Stimulated activated CD4-positive, alpha-beta T cell treated with anti-CD3 and anti-CD28 coated beads, Interleukin-2, amount 100 ng/mL, for 48 hours (primary cell): ENCODE measurements at regions not wholly inside any gene's neighbourhood (a gene's known extent, or its start where the extent isn't known, plus 50 kb on each side); places are given as distances from the start of the nearest gene placed in this dataset.
"Not testable (repeated sequence)": the region's sequence is repeated elsewhere in the genome, so short reads cannot be mapped to it uniquely, and the experiment has no call there.

ENCODE experiments used
- DNase-seq, 2 donors: peaks; one replicate each; pipeline ENCODE4 v3.0.0-alpha.2; 2020

DNA sequence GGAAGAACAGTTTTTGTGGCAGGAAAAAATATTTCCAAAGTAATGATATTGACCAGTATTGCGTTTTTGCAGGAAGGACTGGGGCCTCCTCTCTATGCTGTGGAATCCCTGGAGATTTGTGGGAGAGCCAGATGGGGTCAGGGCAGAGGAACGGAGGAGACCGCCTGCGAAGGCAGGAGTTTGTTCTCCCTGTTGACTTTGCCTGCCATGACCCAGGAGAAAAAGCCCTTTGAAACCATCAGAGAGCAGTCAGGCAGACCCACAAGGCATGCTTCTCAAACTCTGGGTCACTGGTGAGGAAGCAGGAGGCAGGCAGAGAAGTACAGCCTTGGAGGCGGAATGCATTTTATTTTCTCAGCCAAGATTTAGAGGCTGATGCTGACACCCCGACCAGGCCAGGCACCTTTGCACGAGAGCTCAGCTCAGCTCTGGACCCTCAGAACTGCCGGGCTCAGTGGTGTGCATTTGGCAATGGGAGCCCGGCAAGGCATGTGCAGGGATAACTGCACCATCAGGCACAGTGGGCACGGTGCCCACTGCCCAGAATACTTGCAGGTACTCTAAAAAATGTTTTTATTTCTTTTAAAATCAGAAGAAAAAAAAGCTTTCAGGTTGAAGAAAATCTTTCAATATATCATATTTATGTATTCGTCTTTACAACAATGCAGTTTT is 410.4 kb downstream of the RPS24 start:
- no peak for DNase-seq

DNA sequence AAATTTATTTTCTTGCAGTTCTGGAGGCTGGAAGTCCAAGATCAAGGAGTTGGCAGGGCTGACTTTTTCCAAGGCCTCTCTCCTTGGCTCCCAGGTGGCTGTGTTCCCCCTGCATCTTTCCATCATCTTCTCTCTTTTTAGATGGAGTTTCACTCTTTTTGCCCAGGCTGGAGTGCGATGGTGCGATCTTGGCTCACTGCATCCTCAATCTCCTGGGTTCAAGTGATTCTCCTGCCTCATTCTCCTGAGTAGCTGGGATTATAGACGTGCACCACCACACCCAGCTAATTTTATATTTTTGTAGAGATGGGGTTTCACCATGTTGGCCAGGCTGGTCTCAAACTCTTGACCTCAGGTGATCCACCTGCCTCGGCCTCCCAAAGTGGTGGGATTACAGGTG is 411.1 kb downstream of the RPS24 start:
- not testable (repeated sequence) for DNase-seq

DNA sequence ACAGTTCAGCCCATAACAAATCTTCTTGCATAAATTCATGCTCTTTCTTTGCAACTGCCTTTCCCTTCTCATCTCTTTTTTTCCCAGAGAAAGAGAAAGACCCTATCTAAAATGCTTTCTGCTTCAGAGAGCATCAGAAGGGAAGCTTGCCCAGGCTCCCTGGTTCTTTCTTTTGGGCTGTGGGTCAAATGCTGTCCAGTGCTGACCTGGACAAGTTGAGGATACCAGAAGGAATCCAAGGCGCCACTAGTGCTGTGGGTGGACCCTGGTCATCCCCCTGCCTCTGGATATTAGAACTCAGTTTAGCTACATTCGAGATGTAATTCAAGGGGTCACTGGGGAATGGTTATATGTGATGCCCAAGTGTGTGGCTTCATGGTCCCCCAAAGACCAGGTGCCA is 411.6 kb downstream of the RPS24 start:
- no peak for DNase-seq

DNA sequence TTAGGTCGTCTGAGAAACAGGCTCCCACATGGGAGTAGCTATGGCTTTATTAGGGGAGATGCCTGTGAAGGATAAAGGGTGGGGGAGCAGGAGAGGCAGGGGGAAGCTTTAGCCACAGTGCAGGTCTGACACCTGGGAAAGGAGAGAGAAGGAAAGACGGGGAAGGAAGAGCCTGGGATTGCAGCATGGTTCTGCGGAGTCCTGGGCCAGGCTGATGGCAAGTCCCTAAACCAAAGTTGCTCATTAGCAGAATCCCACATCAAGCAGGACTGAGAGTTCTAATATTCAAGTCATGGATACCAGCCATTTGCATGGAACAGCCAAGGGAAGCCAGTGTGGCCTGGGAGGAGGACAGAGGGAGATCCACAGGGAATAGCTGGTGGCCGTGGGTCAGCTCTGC is 414.8 kb downstream of the RPS24 start:
- DNase-seq, result no peak

DNA sequence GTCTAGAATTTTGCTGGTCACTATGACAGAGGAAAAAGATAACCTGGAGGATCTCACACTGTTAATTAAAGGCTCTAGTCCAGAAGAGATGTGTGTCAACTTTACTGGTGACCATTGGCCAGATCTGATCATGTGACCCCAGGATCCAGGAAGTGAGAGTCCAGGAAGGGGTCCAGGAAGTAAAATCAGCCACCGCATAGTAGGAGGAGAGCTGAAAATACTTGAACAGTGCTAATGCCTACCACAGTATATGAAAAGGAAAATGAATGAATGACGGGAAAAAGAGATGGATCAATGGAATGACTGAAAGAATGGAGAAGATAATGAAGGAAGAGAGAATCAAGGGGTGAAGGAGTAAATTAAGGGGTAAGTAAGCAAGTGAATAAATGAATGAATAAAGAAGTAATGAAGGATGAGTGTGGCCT is 415.3 kb downstream of the RPS24 start:
- DNase-seq, result no peak

DNA sequence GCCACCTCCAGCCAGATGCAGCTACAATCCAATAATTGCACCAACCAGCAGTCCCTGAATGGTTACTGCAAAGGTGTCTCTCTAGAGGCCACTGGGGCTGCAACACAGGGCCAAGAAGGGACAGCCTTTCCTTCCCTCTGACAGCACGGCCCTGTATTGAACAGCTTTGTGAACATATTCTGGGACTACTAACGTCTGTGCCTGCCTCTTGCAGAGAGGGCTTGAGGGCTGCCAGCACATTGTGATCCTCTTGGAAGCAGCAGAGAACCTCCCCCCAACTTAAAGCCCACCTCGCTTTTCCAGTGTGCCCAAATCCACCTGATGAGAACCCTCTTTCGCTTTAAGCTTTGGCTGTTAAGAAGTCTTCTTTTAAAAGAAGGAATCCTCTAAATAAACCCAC is 415.9 kb downstream of the RPS24 start:
- DNase-seq, result no peak

DNA sequence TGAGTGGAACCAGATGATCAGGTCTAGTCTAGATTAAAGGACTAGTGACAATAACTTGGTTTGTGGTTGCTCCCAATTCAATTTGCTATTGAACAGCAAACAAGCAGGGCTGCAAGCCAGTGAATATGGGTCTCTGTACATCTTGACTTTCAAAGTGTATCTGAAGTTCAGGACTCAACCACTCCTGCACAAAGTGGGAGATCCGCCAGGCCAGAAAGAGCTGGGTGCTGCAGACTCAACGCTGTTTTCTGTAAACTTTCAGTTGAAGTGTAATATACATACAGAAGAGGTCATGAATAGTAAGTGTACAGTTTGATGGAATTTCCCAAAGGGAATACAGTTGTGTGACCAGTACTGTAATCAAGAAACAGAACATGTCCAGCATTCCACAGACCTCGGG is 416.6 kb downstream of the RPS24 start:
- DNase-seq, result no peak

DNA sequence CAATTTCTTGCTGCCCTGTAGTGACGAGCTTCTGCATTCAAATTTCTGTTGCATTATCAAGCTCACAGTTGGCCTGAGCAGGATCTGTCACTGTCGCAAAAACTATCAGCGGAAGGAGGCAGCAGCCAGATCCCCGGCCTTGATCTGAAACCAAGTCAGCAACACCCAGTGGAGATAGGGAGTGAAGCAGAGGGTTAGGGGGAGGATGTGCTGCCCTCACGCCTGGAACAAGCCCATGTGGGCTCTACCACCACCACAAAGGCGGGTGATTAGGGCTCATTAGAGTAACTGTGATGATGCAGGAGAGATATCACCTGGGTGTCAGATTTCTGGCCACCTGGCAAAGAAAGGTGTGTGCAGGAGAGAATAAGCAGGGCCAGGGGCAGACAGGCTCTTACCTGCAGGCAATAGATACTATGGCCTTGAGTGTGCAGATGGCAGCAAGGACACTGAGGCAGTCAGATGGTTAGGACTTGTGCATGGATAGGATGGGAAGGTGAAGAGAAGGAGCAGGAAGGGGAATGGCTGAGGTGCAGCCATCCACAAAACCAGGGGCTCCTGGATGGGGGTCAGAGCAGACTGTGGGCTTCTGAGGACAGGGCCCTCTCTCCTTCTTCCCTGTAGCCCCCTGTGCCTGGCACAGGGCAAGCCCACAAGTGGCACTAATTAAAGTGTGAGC is 417.3 kb downstream of the RPS24 start:
- DNase-seq, result no peak

DNA sequence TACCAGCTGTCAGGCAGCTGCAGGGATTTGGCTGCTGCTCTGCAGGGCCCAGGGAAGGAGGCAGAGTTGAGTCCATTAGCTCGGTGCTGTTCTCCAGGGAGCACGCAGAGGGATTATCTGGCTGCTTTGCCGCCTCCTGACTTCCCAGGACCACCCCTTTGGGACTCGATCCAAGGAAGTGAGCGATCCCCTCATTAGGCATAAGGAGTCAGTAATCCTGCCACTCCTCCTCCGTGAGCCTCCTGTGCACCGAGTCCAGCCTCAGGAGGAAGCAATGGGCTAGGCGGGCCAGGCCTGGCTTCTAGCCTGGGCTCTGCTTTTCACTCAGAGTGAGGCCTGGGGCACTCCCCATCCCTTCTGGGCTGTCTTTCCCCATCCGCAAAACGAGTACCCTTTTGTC is 417.9 kb downstream of the RPS24 start:
- no peak for DNase-seq

DNA sequence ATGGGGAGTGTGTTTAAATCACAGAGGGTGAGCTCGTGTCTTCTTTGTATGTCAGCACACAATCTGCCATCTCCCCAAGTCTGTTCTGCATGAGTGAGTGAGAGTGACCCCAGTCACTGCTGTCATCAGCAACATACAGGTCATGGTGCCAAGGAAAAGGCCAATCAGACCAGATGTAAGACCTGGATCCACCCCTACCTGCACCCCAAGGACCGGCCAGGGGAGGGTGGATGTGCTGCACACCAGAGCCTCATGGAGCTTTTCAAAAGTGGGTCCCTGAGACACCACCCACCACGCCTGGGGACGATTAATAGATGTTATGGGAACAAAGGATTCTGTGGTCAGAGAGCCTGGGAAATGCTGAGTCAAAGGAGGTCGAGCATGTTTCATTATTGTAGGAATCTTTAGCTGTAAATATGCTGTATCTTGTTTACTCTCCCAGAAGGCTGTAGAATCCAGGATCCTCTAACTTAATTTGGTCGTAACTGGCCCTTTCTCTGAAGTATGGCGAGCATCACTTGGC is 420.5 kb downstream of the RPS24 start:
- no peak for DNase-seq

DNA sequence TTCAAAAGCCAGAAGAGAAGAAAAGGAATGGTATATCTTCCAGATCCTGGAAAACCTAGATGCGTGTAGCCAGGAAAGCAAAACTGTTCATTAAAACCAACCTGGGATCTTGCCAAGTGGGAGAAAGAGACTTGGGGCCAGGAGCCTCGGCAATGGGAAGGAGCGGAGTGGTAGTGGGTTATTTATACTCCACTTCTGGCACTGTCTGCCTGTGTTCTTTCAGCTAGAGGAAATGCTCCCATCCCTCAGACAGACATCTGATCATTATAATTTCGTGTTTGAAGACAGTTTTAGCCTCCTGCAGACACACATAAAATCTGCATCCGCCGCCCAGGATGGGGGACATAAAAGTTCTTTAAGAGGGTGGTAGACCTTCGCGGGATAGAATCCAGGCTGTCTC is 421.6 kb downstream of the RPS24 start:
- no peak for DNase-seq

DNA sequence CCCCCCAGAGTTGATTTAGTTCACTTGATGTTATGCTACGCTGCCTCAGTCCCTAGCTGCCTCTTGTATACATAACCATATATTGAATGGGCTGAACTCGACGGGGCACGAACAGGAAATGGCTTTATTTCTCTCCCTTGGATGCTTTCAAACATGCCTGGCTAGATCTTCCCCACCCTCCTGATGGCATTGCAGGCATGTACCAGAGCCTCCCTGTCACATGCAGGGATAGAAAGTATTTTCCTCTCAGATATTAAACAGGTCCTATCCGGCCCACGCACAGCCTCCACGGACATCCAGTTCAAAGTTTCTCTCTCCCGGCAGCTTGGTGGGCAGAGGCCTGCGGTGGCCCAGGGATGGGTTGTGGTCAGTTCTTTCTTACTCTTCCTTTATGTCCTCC is 422.1 kb downstream of the RPS24 start:
- DNase-seq, result no peak

DNA sequence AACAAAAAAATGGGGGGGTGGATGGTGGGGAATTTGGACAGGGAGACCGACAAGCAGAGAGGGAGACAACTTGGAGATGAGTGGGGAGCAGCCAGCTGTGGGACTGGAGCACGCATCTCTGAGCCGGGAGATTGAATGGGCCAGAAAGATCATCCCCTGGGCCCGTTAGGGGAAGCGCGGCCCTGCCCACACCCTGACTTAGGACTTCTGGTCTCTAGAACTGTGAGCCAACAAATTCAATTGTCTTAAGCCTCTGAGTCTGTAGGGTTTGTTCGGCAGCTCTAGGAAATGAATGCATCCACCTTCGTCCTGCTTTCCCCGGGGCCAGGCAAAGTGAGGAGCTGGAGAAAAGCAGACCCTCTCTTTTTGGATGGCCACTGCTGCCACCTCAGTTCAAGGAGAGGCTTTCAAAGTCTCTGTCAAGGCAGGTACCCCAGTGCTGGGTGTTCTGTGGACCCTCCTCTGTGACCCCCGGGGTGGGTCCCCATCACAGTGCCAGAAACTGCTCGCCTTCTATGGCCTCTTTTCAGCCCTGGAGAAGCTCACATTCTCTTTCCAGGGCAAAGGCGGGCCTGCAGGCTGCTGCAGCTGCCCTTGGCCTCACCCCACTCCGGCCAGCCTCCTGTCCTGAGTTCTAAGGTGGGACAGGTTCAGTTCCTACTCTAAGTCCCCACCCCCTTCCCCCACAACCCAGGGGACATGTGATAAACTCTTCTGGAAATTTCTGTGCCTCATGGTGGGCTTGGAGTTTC is 423.2 kb downstream of the RPS24 start:
- DNase-seq, result no peak

DNA sequence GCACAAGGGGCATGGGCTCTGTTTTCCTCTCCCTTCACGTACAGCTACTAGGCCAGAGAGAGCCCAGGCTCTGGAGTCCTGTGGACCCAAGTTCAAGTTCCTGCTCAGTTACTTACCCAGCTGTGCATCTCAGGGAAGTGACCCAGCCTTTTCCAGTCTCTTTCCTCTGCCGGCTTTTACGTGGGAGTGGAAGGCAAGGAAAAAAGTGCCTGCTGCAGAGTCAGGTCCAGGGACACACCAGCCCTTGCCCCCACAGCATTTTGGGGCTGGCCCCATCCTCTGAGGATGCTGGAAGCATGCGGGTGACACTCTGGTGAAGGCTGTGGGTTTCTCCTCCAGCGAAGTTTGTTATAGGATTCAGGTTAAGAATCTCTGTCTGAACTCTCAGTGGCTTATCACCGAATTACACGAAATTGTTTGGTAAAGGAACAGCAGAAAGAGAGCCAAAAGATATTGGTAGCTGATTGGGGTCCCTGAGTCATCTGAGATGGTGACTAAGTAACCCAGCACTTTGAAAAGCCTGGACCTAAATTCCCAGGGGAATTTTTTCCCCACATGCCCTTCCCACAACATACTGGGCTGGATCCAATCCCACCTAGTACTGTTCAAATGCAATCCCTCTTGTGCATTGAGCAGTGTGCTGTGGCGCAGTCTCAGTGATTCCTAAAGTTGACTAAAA is 424.3 kb downstream of the RPS24 start:
- DNase-seq, result no peak

DNA sequence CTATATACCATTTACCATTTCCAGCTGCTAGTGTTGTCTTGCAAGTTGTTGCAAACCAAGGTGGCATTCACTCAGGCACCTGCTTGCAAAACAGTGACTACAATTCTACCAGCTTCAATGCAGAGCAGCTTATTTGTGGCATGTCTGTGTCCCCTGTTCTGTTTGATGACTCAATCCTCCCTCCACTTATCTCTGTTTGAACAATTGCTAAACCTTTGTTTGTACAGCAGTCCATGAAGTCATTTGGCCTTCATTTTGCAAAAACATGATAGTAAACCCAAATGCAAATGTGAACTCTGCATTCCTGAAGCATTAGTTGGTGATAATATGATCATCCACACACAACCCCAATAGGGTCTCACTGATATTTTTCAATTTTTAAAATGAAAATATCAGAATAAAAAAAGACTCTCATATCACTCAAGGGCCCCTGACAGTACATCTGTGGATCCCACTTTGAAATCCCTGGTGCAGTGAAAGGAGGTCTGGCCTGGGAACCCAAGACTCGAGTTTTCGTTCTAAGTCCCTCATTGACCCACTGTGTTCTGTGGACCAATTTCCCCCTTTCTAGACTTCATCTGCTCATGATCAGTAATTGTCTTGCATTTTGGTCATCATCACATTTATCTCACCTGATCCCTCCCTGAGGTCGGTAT is 425.4 kb downstream of the RPS24 start:
- no peak for DNase-seq

DNA sequence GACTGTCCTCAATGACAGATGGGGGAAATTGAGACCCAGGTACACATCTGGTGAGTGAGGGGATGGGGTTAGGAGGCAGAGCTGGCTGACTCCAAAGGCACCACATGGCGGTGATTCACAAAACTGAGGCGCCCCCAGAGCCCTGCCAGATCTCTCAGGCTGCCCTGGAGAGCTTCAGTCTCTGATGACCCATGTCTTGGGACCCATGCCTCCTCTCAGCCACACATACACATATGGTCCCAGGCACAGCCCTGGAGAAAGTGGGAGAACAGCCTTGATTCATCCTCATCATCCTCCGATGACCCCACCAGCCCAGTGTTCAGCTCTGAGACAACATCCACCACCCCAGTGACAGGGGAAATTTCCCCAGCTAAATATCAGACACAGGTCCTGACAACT is 426.0 kb downstream of the RPS24 start:
- DNase-seq, result no peak

DNA sequence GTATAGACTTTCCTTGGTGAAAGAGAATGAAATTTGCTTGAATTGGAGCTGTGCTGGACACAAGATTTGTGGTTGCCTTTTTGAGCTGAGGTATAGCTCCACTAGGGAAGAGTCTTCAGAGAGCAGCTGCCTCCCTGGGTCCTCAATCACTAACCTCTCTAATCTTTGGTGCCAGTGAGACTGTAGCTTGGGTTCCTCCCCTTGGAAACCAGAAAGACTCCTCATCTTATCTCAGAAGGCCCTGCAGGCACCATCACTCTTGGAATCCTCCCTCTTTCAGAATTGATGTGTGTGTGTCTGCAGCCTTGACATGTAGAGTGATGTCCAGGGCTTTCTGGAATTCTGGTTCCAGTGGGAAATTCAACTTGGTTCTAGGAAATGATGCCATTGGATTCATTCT is 426.5 kb downstream of the RPS24 start:
- DNase-seq, result no peak

DNA sequence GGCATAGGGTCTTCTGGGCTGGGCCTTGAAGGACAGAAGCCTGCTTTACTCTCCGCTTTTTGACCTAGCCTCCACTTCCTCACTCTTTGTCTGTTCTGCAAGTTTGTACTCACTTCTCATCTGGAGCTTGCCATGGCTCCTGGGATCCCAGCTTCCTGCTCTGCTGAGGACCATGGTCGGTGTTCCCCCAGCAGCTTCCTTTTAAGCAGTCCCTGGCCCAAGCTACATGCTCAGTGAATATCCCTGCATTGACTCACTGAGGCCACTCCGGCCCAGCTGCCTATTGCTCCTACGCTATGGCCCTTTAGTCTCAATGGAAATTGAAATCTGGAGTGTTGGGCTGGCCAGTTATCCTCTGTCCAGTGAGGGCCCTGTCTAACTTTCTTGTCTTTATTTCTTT is 427.7 kb downstream of the RPS24 start:
- DNase-seq, result no peak

DNA sequence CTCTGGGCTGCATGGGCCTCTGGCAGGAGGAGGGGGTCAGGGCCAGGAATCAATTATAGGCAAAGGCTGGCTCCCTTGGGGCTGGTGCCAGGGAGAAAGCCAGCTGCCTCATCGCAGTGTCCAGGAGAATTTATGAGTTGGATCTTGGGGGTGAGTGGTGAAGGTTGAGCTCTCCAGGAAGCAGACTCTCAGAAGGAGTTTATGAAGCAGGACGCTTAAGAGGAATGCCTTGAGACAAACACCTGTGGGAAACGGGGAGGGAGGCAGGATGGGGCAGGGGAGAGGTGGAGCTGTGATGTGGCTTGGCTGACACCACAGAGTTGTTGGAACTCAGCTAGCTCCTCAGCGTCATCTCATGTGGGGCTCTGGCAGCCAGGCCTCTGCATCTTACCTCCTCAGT is 428.5 kb downstream of the RPS24 start:
- no peak for DNase-seq

DNA sequence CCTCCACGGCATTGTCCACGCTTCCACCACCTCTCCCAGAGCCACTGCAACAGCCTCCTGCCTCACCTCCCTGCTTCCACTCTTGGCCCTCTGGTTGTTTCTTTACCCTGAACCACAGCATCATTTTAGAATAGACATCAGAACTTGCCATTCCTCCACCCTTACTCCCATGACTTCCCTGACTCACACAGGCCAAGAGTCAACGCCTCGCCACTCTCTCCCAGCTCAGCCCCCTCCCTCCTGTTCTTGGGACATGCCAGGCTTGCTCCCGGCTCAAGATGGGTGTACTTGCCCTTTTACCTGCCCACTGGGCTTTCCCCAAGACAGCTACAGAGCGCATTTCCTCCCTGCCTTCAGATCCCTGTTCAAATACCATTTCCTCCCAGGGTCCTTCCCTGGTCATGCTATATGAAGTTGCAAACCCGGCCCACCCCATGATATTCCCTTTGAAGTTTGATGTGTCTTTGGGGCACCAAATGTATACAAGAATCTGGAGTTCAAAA is 429.1 kb downstream of the RPS24 start:
- DNase-seq, result no peak

DNA sequence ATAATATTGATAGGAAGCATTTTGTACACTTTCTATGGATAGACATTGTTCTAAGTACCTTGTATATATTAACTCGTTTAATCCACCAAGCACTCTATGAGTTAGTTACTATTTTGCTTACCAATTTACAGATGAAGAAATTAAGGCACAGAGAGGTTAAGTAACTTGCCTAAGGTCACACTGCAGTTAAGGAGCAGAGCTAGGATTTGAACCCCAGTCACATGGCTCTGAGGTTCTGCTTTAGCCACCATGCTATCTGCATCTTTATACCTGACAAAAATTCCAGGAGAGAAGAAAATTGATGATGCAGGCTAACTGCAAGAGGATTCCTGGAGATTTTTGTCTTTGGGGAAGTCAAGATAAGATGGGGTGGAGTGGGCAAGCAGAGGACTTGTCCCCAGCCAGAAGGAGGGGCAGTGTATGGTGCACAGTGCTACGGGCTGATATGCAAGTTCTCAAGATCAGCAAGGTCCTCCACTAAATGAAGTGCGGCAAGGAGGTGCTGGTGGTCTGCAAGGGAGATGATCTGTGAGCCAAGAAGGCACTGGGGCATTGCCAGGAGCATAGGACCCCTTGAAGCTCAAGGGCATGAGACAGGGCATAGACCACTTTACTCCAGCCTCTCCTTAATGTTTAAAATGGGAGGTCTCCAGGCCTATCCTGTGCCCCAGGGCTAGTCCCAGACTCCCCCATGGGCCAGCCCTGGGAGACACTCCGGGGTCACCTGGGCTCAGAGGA is 430.6 kb downstream of the RPS24 start:
- DNase-seq, result no peak

DNA sequence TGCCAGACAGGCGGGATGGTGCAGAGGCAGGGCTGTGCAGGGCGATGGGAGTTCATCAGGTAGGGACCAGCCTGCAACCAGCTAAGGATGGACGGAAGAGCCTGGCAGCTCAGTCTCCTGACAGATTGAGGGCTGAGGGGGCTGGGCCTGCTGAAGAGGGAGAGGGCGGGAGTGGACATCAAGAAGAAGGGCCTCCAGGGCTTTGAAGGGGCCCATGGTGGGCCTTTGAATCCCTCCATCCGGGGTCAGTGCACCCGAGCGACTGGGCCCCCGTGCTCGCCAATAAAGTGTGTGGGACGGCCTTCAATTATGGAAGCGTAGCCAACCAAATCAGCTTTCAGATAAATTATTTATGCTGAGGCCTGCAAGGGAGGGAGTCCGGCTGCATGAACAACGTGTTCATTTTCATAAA is 431.2 kb downstream of the RPS24 start:
- DNase-seq, result no peak
